Neural crest cell (in vitro differentiated cells): ENCODE measurements at regions not wholly inside any gene's neighbourhood (a gene's known extent, or its start where the extent isn't known, plus 50 kb on each side); places are given as distances from the start of the nearest gene placed in this dataset.
A peak's percentile ranks its signal among the peaks of the same experiment; 100 is the strongest.

Source experiments
- DNase-seq: peaks from one replicate; pipeline ENCODE4 v3.0.0; 2021; ENCODE audit warnings: low read depth, mixed read lengths, low spot score
- H3K27ac Mint-ChIP-seq: one replicate; pipeline ENCODE4 v1.8.0; 2021; ENCODE audit warnings: mild to moderate bottlenecking, mixed read lengths; ENCODE audit not compliant: unreplicated experiment
- H3K27me3 Mint-ChIP-seq: 2 replicates; pipeline ENCODE4 v1.8.0; 2021; ENCODE audit warnings: low read depth, mild to moderate bottlenecking, mixed read lengths
- H3K36me3 Mint-ChIP-seq: 2 replicates; pipeline ENCODE4 v1.8.0; 2021; ENCODE audit warnings: low read depth, mild to moderate bottlenecking, mixed read lengths
- H3K4me1 Mint-ChIP-seq: 2 replicates; pipeline ENCODE4 v1.8.0; 2021; ENCODE audit warnings: mixed read lengths
- H3K4me3 Mint-ChIP-seq: one replicate; pipeline ENCODE4 v1.8.0; 2021; ENCODE audit warnings: mild to moderate bottlenecking, mixed read lengths
- H3K9me3 Mint-ChIP-seq: 2 replicates; pipeline ENCODE4 v1.8.0; 2021; ENCODE audit warnings: mixed read lengths
- TF ChIP-seq, protein P1 (sequence below): fragments of 200-600 bp; sonication (generic); conservative IDR thresholded peaks from 2 replicates; pipeline ENCODE4 v1.5.0; 2021; ENCODE audit warnings: antibody characterized with exemption, mild to moderate bottlenecking

DNA sequence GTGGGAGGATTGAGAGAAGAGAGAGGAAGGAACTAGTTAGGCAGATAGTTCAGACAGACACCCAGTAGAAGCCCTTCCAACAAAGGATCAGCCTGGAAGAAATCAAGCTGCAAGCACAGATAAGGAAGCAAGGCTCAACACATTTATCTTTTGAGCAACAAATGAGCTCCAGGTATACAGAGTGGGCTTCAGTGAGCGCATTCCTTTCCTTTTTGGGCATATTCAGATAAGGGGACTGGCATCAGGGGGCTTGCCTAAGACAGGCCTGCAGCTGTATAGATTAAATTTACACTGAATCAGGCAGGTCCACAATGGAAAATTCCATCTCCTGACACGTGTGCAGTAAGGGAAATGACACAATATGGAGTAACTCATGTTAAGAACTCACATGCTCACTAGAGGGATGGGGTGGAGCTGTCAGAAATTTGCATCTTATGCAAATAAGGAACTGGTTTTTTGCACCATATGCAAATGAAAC lies 147.2 kb downstream of the AKR1D1 start:
- Mint-ChIP-seq H3K27ac (no peak overlapping the region), H3K36me3 (peaks cover 24% of the 10 kb centered on the region), H3K4me1 (peaks cover 28% of the 10 kb centered on the region), H3K4me3 (no peak overlapping the region), H3K27me3 (no peaks in the 10 kb centered on the region), H3K9me3 (peaks cover 18% of the 10 kb centered on the region)
- TF ChIP-seq, protein P1, sequence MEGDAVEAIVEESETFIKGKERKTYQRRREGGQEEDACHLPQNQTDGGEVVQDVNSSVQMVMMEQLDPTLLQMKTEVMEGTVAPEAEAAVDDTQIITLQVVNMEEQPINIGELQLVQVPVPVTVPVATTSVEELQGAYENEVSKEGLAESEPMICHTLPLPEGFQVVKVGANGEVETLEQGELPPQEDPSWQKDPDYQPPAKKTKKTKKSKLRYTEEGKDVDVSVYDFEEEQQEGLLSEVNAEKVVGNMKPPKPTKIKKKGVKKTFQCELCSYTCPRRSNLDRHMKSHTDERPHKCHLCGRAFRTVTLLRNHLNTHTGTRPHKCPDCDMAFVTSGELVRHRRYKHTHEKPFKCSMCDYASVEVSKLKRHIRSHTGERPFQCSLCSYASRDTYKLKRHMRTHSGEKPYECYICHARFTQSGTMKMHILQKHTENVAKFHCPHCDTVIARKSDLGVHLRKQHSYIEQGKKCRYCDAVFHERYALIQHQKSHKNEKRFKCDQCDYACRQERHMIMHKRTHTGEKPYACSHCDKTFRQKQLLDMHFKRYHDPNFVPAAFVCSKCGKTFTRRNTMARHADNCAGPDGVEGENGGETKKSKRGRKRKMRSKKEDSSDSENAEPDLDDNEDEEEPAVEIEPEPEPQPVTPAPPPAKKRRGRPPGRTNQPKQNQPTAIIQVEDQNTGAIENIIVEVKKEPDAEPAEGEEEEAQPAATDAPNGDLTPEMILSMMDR, result no peak
- DNase-seq, result no peak

DNA sequence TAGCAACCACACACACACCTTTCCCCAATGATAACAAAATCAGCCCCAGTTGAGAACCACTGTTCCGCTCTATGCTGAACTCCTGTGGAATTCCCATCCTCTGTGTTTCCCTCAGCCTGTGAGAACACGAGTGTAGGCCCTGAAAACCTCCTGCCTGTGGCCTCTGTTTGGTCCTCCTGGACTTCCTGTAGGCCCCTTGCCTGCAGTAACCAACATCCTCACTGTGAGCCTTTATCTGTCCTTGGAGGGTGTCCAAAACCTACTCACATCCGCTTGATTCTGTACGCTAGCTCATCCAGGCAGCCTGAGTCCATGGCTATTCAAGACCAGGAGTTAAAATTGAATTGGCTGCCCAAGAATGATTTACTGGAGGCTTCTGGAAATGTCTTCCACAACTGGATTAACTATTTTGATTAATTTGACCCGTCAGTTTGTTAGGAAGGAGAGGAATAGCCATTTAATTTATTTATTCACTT lies 149.8 kb downstream of the AKR1D1 start:
- H3K9me3 Mint-ChIP-seq, result peaks cover 15% of the 10 kb centered on the region
- H3K27ac Mint-ChIP-seq, result peak overlapping the region; percentile 59
- H3K36me3 Mint-ChIP-seq, result peaks cover 20% of the 10 kb centered on the region
- no peak overlapping the region for H3K4me3 Mint-ChIP-seq
- H3K4me1 Mint-ChIP-seq, result peaks cover 28% of the 10 kb centered on the region
- H3K27me3 Mint-ChIP-seq, result no peaks in the 10 kb centered on the region
- no peak for DNase-seq
- TF ChIP-seq, protein P1, result no peak

GRCh38 chr7:138226745-138227279 lies 150.6 kb downstream of the AKR1D1 start:
- H3K27ac Mint-ChIP-seq, result peak overlapping the region; percentile 58
- H3K9me3 Mint-ChIP-seq, result peaks cover 10% of the 10 kb centered on the region
- H3K4me1 Mint-ChIP-seq, result peaks cover 23% of the 10 kb centered on the region
- H3K36me3 Mint-ChIP-seq, result peaks cover 14% of the 10 kb centered on the region
- DNase-seq, result no peak
- no peaks in the 10 kb centered on the region for H3K27me3 Mint-ChIP-seq
- no peak overlapping the region for H3K4me3 Mint-ChIP-seq
- TF ChIP-seq, protein P1, result no peak

DNA sequence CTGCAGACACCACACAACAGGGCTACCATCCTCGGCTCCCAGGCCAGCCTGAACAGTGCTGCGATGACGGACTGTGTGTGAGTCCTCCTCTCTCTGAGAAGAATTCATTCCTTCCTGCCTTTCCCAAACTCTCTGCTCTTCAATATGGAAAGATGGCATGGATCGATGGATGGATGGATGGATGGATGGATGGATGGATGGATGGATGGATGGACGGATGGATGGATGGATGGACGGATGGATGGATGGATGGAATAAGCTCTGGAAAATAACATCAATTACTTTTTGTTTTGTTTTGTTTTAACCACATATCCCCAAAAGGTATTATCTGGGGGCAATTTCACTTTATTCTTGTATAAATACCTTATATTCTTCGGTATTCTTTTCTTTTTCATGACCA lies 151.9 kb downstream of the AKR1D1 start:
- Mint-ChIP-seq H3K4me3 (no peak overlapping the region), H3K9me3 (peaks cover 13% of the 10 kb centered on the region), H3K4me1 (peaks cover 24% of the 10 kb centered on the region), H3K27me3 (no peaks in the 10 kb centered on the region), H3K27ac (no peak overlapping the region), H3K36me3 (peaks cover 18% of the 10 kb centered on the region)
- TF ChIP-seq, protein P1, result no peak
- DNase-seq, result no peak

GRCh38 chr7:138228769-138229168 lies 152.5 kb downstream of the AKR1D1 start:
- TF ChIP-seq, protein P1, result no peak
- Mint-ChIP-seq H3K27ac (peak overlapping the region; percentile 67), H3K36me3 (peaks cover 16% of the 10 kb centered on the region), H3K27me3 (no peaks in the 10 kb centered on the region), H3K4me3 (no peak overlapping the region), H3K4me1 (peaks cover 26% of the 10 kb centered on the region), H3K9me3 (peaks cover 13% of the 10 kb centered on the region)
- no peak for DNase-seq
